ENCODE measurements at regions not wholly inside any gene's neighbourhood (a gene's known extent, or its start where the extent isn't known, plus 50 kb on each side); places are given as distances from the start of the nearest gene placed in this dataset.

DNA sequence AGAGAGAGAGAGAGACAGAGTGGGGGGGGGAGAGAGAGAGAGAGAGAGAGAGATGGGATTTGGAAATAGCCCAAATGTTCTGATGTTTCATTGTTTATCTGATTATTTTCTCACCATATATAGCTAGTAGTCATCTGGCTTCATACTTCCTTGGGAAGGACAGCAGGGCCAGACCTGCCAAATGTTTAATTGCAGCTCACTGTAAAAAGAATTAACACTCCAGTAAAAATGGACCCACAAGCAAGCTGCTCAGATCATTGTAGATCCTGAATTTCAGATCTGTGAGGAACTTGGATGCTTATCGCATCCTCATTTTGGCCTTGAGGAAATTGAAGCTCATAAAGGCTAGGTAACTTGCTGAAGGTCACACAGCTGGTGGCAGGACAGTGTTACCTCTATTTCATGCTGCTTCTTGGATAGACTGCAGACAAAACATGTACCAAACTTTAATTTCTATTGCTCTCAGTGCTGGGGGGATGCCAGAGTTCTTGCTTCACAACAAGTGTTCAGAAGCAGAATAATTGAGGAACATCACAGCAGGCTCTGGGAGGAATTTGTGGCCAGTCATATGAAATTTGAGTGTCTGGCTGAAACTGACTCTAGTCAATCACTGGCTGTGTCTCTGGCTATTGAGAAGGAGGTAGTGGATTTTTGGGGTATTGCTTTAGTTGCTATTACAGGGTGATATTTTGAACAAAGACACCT lies 223.5 kb downstream of the PIK3C3 start:
- FAIRE-seq (no peak), DNase-seq (no peak)
- Histone ChIP-seq H3K27ac (ENCODE audit: low read depth in 2 of 2, low read length in 2 of 2) (no peak overlapping the region), H3K4me3 (ENCODE audit: low read length in 3 of 3) (no peak overlapping the region), H3K4me1 (ENCODE audit: control insufficient read depth in 2 of 3, insufficient read depth in 2 of 3, low read depth in 1 of 3, low read length in 3 of 3) (no peaks in the 10 kb centered on the region), H3K27me3 (ENCODE audit: control insufficient read depth, insufficient read depth, low read length) (no peaks in the 10 kb centered on the region), H3K36me3 (ENCODE audit: control insufficient read depth in 2 of 3, insufficient read depth in 3 of 3, low read length in 3 of 3) (no peaks in the 10 kb centered on the region), H3K9me3 (ENCODE audit: control insufficient read depth in 2 of 3, insufficient read depth in 1 of 3, low read length in 3 of 3) (no peaks in the 10 kb centered on the region), H3K9ac (ENCODE audit: low read length in 3 of 3) (no peak overlapping the region)
- TF ChIP-seq, protein P1, sequence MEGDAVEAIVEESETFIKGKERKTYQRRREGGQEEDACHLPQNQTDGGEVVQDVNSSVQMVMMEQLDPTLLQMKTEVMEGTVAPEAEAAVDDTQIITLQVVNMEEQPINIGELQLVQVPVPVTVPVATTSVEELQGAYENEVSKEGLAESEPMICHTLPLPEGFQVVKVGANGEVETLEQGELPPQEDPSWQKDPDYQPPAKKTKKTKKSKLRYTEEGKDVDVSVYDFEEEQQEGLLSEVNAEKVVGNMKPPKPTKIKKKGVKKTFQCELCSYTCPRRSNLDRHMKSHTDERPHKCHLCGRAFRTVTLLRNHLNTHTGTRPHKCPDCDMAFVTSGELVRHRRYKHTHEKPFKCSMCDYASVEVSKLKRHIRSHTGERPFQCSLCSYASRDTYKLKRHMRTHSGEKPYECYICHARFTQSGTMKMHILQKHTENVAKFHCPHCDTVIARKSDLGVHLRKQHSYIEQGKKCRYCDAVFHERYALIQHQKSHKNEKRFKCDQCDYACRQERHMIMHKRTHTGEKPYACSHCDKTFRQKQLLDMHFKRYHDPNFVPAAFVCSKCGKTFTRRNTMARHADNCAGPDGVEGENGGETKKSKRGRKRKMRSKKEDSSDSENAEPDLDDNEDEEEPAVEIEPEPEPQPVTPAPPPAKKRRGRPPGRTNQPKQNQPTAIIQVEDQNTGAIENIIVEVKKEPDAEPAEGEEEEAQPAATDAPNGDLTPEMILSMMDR (IDR thresholded peaks at IDR 0.05; ENCODE audit: borderline replicate concordance, extremely low read depth, insufficient read depth): no peak
- intact Hi-C loops (cut with DNase I): no loop called here

DNA sequence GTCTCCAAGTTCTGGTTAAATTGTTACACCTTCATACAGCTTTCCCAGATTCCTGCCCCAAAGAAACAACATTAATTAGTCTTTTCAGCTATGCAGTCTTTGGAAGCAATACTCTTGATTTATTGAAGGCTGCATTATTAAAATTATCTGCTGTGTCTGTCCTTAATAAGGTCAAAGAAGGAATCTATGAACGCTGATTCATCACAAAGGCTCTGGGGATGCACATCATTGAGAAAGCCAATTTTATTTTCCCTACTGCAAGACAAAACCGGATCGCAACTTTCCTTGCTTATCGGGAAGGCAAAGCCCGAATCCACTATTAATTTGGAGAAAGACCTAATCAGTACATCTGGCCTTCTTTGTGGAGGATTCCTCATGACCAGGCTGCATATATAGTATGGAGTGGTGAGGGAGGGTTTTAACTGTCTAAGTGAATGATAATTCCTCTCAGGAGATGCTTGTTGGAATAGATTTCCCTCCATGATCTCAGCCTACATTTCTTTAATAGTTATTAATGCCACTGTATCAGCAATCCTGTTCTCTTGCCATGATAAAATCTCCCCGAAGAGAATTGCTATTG lies 224.6 kb downstream of the PIK3C3 start:
- intact Hi-C loops (cut with DNase I): no loop called here
- H3K4me3 ChIP-seq (ENCODE audit: low read length in 3 of 3): no peak overlapping the region

DNA sequence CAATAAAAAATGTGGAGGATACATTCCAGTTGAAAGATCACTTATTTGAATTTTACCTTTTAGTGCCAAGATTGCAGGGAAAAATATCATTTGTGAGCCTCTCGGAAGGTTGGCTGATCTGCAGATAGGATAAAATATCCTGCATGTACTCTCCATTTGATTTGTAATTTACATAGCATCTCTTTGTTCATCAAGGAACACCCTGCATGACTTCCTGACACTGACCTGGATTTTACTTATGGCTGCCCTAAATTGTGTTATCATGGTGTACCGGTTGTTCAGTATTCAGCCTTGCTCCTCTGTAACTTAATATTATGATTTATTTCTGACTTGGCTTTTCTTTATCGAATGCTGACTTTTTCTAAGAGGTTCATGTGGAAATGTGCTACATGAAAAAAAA lies 226.4 kb downstream of the PIK3C3 start:
- intact Hi-C loops (cut with DNase I): no loop called here
- DNase-seq: no peak
- no peak overlapping the region for H3K27ac ChIP-seq (ENCODE audit: low read depth in 2 of 2, low read length in 2 of 2)
- TF ChIP-seq, protein P1 (IDR thresholded peaks at IDR 0.05; ENCODE audit: borderline replicate concordance, extremely low read depth, insufficient read depth): no peak
- H3K4me1 ChIP-seq (ENCODE audit: control insufficient read depth in 2 of 3, insufficient read depth in 2 of 3, low read depth in 1 of 3, low read length in 3 of 3): no peaks in the 10 kb centered on the region
- no peaks in the 10 kb centered on the region for H3K36me3 ChIP-seq (ENCODE audit: control insufficient read depth in 2 of 3, insufficient read depth in 3 of 3, low read length in 3 of 3)
- H3K27me3 ChIP-seq (ENCODE audit: control insufficient read depth, insufficient read depth, low read length): no peaks in the 10 kb centered on the region
- no peaks in the 10 kb centered on the region for H3K9me3 ChIP-seq (ENCODE audit: control insufficient read depth in 2 of 3, insufficient read depth in 1 of 3, low read length in 3 of 3)
- no peak overlapping the region for H3K4me3 ChIP-seq (ENCODE audit: low read length in 3 of 3)
- FAIRE-seq: no peak
- H3K9ac ChIP-seq (ENCODE audit: low read length in 3 of 3): no peak overlapping the region

More for the DNA sequence above, 224.6 kb downstream of the PIK3C3 start:
- Histone ChIP-seq H3K36me3 (ENCODE audit: control insufficient read depth in 2 of 3, insufficient read depth in 3 of 3, low read length in 3 of 3) (no peaks in the 10 kb centered on the region), H3K27ac (ENCODE audit: low read depth in 2 of 2, low read length in 2 of 2) (no peak overlapping the region), H3K9ac (ENCODE audit: low read length in 3 of 3) (no peak overlapping the region), H3K9me3 (ENCODE audit: control insufficient read depth in 2 of 3, insufficient read depth in 1 of 3, low read length in 3 of 3) (no peaks in the 10 kb centered on the region), H3K27me3 (ENCODE audit: control insufficient read depth, insufficient read depth, low read length) (no peaks in the 10 kb centered on the region), H3K4me1 (ENCODE audit: control insufficient read depth in 2 of 3, insufficient read depth in 2 of 3, low read depth in 1 of 3, low read length in 3 of 3) (no peaks in the 10 kb centered on the region)
- no peak for FAIRE-seq
- TF ChIP-seq, protein P1 (IDR thresholded peaks at IDR 0.05; ENCODE audit: borderline replicate concordance, extremely low read depth, insufficient read depth): no peak
- DNase-seq: no peak
